HuH-7 (cell line): ENCODE measurements at regions not wholly inside any gene's neighbourhood (a gene's known extent, or its start where the extent isn't known, plus 50 kb on each side); places are given as distances from the start of the nearest gene placed in this dataset.
"Not testable (repeated sequence)": the region's sequence is repeated elsewhere in the genome, so short reads cannot be mapped to it uniquely, and the experiment has no call there.

Source experiments
- DNase-seq: peaks from one replicate; pipeline ENCODE4 v3.0.0; 2011; ENCODE audit warnings: low spot score

- no peak for DNase-seq
These were observed 383.1 kb upstream of the STEAP1 start for GRCh38 chr7:89771003-89771636.

GRCh38 chr7:89772276-89772675, 382.0 kb upstream of the STEAP1 start:
- DNase-seq, result no peak

- no peak for DNase-seq
These were observed 380.7 kb upstream of the STEAP1 start for GRCh38 chr7:89773611-89774010.

- DNase-seq, result no peak
These were observed 378.8 kb upstream of the STEAP1 start for GRCh38 chr7:89775459-89775858.

GRCh38 chr7:89776980-89777379, 377.3 kb upstream of the STEAP1 start:
- DNase-seq, result no peak

- no peak for DNase-seq
These were observed 376.8 kb upstream of the STEAP1 start for GRCh38 chr7:89777499-89777898.

- no peak for DNase-seq
These were observed 374.0 kb upstream of the STEAP1 start for GRCh38 chr7:89780291-89780690.

- no peak for DNase-seq
These were observed 357.8 kb upstream of the STEAP1 start for GRCh38 chr7:89796481-89796880.

GRCh38 chr7:89797965-89798598, 356.2 kb upstream of the STEAP1 start:
- no peak for DNase-seq

GRCh38 chr7:89798599-89798996, 355.7 kb upstream of the STEAP1 start:
- no peak for DNase-seq

- no peak for DNase-seq
These were observed 353.5 kb upstream of the STEAP1 start for GRCh38 chr7:89800761-89801160.

- no peak for DNase-seq
These were observed 345.0 kb upstream of the STEAP1 start for GRCh38 chr7:89809291-89809690.

GRCh38 chr7:89813081-89813480, 341.2 kb upstream of the STEAP1 start:
- no peak for DNase-seq

- DNase-seq, result no peak
These were observed 328.1 kb upstream of the STEAP1 start for GRCh38 chr7:89826121-89826520.

- DNase-seq, result no peak
These were observed 327.7 kb upstream of the STEAP1 start for GRCh38 chr7:89826557-89826956.

GRCh38 chr7:89837515-89837914, 316.8 kb upstream of the STEAP1 start:
- no peak for DNase-seq

- no peak for DNase-seq
These were observed 314.9 kb upstream of the STEAP1 start for GRCh38 chr7:89839329-89839728.

- DNase-seq, result no peak
These were observed 308.3 kb upstream of the STEAP1 start for GRCh38 chr7:89845952-89846351.

- DNase-seq, result no peak
These were observed 305.2 kb upstream of the STEAP1 start for GRCh38 chr7:89849052-89849451.

GRCh38 chr7:89857053-89857452, 297.2 kb upstream of the STEAP1 start:
- not testable (repeated sequence) for DNase-seq

GRCh38 chr7:89857767-89858166, 296.5 kb upstream of the STEAP1 start:
- DNase-seq, result no peak

- DNase-seq, result no peak
These were observed 266.8 kb upstream of the STEAP1 start for GRCh38 chr7:89887489-89887888.

- no peak for DNase-seq
These were observed 245.5 kb upstream of the STEAP1 start for GRCh38 chr7:89908736-89909135.

- no peak for DNase-seq
These were observed 239.6 kb upstream of the STEAP1 start for GRCh38 chr7:89914711-89915110.
